HEK293 (cell line): ENCODE measurements at regions not wholly inside any gene's neighbourhood (a gene's known extent, or its start where the extent isn't known, plus 50 kb on each side); places are given as distances from the start of the nearest gene placed in this dataset.

Experiments used
- CTCF ChIP-seq: fragments of 450-650 bp; formaldehyde crosslinking; IDR thresholded peaks from 2 replicates; pipeline ENCODE4 v1.5.1; 2016; ENCODE audit warnings: missing biosample characterization, missing genetic modification characterization
- HOXA7 ChIP-seq: sonication (generic); formaldehyde crosslinking; IDR thresholded peaks from 2 replicates; pipeline ENCODE4 v1.8.1; 2022; ENCODE audit warnings: missing genetic modification reagents, borderline replicate concordance
- ZBTB1 ChIP-seq: fragments of 450-650 bp; formaldehyde crosslinking; IDR thresholded peaks from 2 replicates; pipeline ENCODE4 v1.5.1; 2016; ENCODE audit warnings: missing biosample characterization, missing genetic modification characterization
- ZNF350 ChIP-seq: fragments of 450-650 bp; formaldehyde crosslinking; IDR thresholded peaks from 2 replicates; pipeline ENCODE4 v1.5.0; 2017; ENCODE audit warnings: missing biosample characterization, mild to moderate bottlenecking, missing genetic modification characterization
- ZNF394 ChIP-seq: fragments of 450-650 bp; formaldehyde crosslinking; IDR thresholded peaks from 2 replicates; pipeline ENCODE4 v1.5.1; 2016; ENCODE audit warnings: missing biosample characterization, missing genetic modification characterization, mild to moderate bottlenecking, moderate library complexity, borderline replicate concordance

- TF ChIP-seq HOXA7 (CRISPR knock-in tag), result no peak
- TF ChIP-seq ZNF394 (tag by site-specific recombination), result no peak
- TF ChIP-seq CTCF (tag by site-specific recombination), result no peak
- no peak for TF ChIP-seq ZNF350 (tag by site-specific recombination)
- TF ChIP-seq ZBTB1 (tag by site-specific recombination), result no peak
These were observed 856.3 kb upstream of the SLITRK6 start for GRCh38 chr13:86655561-86655960.
